ENCODE measurements at regions not wholly inside any gene's neighbourhood (a gene's known extent, or its start where the extent isn't known, plus 50 kb on each side); places are given as distances from the start of the nearest gene placed in this dataset.

- H3K4me1 Mint-ChIP-seq (ENCODE audit: low read depth): no peaks in the 10 kb centered on the region
- no peaks in the 10 kb centered on the region for H3K36me3 Mint-ChIP-seq (ENCODE audit: low read depth)
- TF ChIP-seq, protein P1, sequence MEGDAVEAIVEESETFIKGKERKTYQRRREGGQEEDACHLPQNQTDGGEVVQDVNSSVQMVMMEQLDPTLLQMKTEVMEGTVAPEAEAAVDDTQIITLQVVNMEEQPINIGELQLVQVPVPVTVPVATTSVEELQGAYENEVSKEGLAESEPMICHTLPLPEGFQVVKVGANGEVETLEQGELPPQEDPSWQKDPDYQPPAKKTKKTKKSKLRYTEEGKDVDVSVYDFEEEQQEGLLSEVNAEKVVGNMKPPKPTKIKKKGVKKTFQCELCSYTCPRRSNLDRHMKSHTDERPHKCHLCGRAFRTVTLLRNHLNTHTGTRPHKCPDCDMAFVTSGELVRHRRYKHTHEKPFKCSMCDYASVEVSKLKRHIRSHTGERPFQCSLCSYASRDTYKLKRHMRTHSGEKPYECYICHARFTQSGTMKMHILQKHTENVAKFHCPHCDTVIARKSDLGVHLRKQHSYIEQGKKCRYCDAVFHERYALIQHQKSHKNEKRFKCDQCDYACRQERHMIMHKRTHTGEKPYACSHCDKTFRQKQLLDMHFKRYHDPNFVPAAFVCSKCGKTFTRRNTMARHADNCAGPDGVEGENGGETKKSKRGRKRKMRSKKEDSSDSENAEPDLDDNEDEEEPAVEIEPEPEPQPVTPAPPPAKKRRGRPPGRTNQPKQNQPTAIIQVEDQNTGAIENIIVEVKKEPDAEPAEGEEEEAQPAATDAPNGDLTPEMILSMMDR (IDR thresholded peaks at IDR 0.05): no peak
- H3K9me3 Mint-ChIP-seq: peaks cover 43% of the 10 kb centered on the region
- DNase-seq: no peak
- no peak overlapping the region for H3K27ac Mint-ChIP-seq
- no peaks in the 10 kb centered on the region; the same call in 1 of the 2 replicates for H3K27me3 Mint-ChIP-seq (ENCODE audit: insufficient read depth)
- no peak overlapping the region for H3K4me3 Mint-ChIP-seq
Measured at GRCh38 chr5:12357626-12358025, 453.4 kb upstream of the CTNND2 start.

DNA sequence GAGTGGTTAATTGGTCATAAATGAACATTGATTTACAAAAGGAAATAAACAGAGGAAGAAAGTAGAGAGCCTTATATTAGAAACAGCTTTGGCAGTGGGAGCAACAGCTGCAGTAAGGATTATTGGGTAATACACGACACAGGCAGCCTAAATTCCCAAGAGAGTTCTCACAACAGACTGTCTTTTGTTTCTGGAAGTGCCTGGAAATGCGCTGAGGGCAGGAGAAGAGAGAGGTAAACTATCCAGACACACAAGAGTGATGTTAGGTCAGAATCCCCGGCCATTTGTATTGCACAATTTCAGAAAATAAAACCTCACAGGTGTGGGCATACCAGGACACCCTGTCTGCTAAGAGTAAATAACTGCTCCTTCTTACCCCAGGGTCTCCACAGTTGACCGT, 450.4 kb upstream of the CTNND2 start:
- no peaks in the 10 kb centered on the region for H3K36me3 Mint-ChIP-seq (ENCODE audit: low read depth)
- no peaks in the 10 kb centered on the region for H3K4me1 Mint-ChIP-seq (ENCODE audit: low read depth)
- TF ChIP-seq, protein P1 (IDR thresholded peaks at IDR 0.05): no peak
- H3K9me3 Mint-ChIP-seq: peaks cover 48% of the 10 kb centered on the region
- DNase-seq: no peak
- no peak overlapping the region for H3K27ac Mint-ChIP-seq
- H3K27me3 Mint-ChIP-seq (ENCODE audit: insufficient read depth): no peaks in the 10 kb centered on the region; the same call in 1 of the 2 replicates
- H3K4me3 Mint-ChIP-seq: no peak overlapping the region

DNA sequence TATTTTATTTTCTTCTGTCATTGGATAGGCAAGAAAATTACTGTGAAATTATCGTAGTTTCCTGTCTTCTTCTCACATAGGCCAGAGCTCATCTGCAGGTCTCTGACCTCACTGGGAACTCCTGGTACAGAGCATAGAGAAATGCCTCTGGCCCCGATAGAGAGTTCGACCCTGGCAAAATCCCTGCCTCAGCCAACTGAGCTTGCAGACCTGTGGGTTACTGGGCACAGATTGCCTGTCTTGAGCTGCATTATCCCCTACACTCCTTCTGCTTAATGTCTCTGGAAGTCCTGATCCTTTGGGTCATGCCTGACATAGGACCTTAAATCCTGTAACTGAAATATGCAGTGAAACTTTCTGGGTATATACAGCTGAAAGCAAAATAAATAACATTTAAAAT, 439.3 kb upstream of the CTNND2 start:
- H3K9me3 Mint-ChIP-seq: peaks cover 33% of the 10 kb centered on the region
- no peak for DNase-seq
- no peak overlapping the region for H3K4me3 Mint-ChIP-seq
- no peak overlapping the region for H3K27ac Mint-ChIP-seq
- no peaks in the 10 kb centered on the region for H3K4me1 Mint-ChIP-seq (ENCODE audit: low read depth)
- H3K36me3 Mint-ChIP-seq (ENCODE audit: low read depth): no peaks in the 10 kb centered on the region
- TF ChIP-seq, protein P1 (IDR thresholded peaks at IDR 0.05): no peak
- no peaks in the 10 kb centered on the region for H3K27me3 Mint-ChIP-seq (ENCODE audit: insufficient read depth)

- DNase-seq: no peak
- Mint-ChIP-seq H3K27ac (no peak overlapping the region), H3K4me1 (ENCODE audit: low read depth) (no peaks in the 10 kb centered on the region), H3K36me3 (ENCODE audit: low read depth) (no peaks in the 10 kb centered on the region), H3K4me3 (no peak overlapping the region), H3K27me3 (ENCODE audit: insufficient read depth) (no peaks in the 10 kb centered on the region), H3K9me3 (peaks cover 45% of the 10 kb centered on the region)
- TF ChIP-seq, protein P1 (IDR thresholded peaks at IDR 0.05): no peak
Measured at GRCh38 chr5:12335938-12336337, 431.7 kb upstream of the CTNND2 start.

DNA sequence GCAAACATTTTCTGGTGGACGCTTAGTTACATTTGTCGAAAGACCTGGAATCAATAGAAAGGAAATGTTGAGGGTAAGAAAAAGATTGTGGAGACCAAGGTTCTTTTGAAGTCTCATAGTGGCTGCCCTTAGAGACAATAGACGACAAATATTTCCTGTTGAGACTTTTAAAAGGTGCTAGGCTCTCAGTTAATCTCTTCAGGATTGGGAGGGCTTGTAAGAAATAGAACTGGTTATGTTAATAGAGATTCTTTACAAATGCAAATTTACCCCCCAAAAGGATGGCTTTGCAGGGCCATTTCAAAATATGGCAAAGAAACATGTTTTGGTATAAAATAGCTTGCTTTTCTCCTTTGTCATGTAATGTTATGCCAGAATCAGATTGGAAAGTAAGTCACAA, 428.2 kb upstream of the CTNND2 start:
- Mint-ChIP-seq H3K27me3 (ENCODE audit: insufficient read depth) (no peaks in the 10 kb centered on the region), H3K4me3 (no peak overlapping the region), H3K4me1 (ENCODE audit: low read depth) (no peaks in the 10 kb centered on the region), H3K36me3 (ENCODE audit: low read depth) (no peaks in the 10 kb centered on the region), H3K9me3 (peaks cover 36% of the 10 kb centered on the region), H3K27ac (no peak overlapping the region)
- TF ChIP-seq, protein P1 (IDR thresholded peaks at IDR 0.05): no peak
- DNase-seq: no peak
